Left ventricle myocardium inferior (tissue), 1 donor: ENCODE measurements at regions not wholly inside any gene's neighbourhood (a gene's known extent, or its start where the extent isn't known, plus 50 kb on each side); places are given as distances from the start of the nearest gene placed in this dataset.

ENCODE experiments used
- DNase-seq: peaks from one replicate; pipeline ENCODE4 v3.0.0-alpha.2; 2020
- H3K27ac ChIP-seq: fragments of 200-600 bp; replicated peaks from 2 replicates; pipeline ENCODE4 v1.8.0; 2021
- H3K27me3 ChIP-seq: fragments of 200-600 bp; 2 replicates; pipeline ENCODE4 v1.8.0; 2021; ENCODE audit warnings: low read depth
- H3K36me3 ChIP-seq: fragments of 200-600 bp; 2 replicates; pipeline ENCODE4 v1.8.0; 2021
- H3K4me1 ChIP-seq: fragments of 200-600 bp; 2 replicates; pipeline ENCODE4 v1.8.0; 2021
- H3K4me3 ChIP-seq: fragments of 200-600 bp; 2 replicates; pipeline ENCODE4 v1.8.0; 2021; ENCODE audit warnings: mild to moderate bottlenecking, moderate library complexity
- H3K9me3 ChIP-seq: fragments of 200-600 bp; replicated peaks from 2 replicates; pipeline ENCODE4 v1.8.0; 2021
- CTCF ChIP-seq: fragments of 200-600 bp; IDR thresholded peaks from 2 replicates; pipeline ENCODE4 v1.8.0; 2021; ENCODE audit warnings: antibody characterized with exemption, mild to moderate bottlenecking, borderline replicate concordance
- intact Hi-C: fragments of 100-400 bp; cut with micrococcal nuclease; formaldehyde crosslinking; loops from one replicate; pipeline ENCODE4 v1.11.0; 2022
- donor health status: DM: no; HTN: yes; CAD: no; lungs with severe emphysema.

DNA sequence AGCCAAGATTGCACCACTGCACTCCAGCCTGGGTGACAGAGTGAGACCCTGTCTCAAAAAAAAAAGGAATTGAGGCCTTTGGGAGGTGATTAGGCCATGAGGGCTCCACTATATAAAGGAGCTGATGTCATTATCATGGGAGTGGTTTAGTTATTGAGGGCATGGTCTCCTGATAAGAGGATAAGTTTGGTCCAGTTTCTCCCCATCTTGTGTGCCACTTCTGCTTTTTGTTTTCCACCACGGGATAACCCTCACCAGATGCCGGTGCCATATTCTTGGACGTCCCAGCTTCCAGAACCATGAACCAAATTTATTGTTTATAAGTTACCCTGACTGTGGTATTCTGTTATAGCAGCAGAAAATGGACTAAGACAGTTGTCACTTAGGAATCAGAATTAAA, 125.8 kb downstream of the C1D start:
- Histone ChIP-seq H3K4me3 (no peak overlapping the region), H3K36me3 (no peaks in the 10 kb centered on the region), H3K9me3 (no peaks in the 10 kb centered on the region), H3K4me1 (no peaks in the 10 kb centered on the region), H3K27me3 (no peaks in the 10 kb centered on the region), H3K27ac (no peak overlapping the region)
- no peak for DNase-seq
- no peak for TF ChIP-seq CTCF
- intact Hi-C loops: no loop called here

DNA sequence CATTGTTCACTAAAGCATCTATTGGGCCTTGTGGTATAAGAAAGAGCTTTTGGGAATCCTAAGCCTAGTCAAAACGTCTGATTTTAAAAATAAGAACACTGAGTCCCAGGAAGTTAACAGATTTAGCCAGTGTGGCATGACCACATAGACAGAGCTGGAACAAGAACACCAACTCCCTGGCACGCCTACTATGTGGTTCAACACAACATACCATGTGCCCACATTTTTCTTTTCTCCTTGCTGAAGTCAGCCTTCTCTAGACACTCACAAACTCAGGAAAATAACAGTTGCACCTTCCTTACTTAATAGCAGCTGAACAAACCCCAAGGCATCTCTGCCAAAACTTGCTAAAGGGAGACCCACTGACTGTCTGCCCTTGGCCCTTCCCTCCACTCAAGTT, 124.8 kb downstream of the C1D start:
- intact Hi-C loops: no loop called here
- Histone ChIP-seq H3K4me1 (no peaks in the 10 kb centered on the region), H3K27ac (no peak overlapping the region), H3K27me3 (peaks cover 1% of the 10 kb centered on the region), H3K36me3 (no peaks in the 10 kb centered on the region), H3K9me3 (peaks cover 7% of the 10 kb centered on the region), H3K4me3 (no peak overlapping the region)
- no peak for DNase-seq
- no peak for TF ChIP-seq CTCF

- TF ChIP-seq CTCF: no peak
- H3K4me3 ChIP-seq: no peak overlapping the region
- no peaks in the 10 kb centered on the region for H3K4me1 ChIP-seq
- intact Hi-C loops: no loop called here
- H3K36me3 ChIP-seq: no peaks in the 10 kb centered on the region
- H3K27me3 ChIP-seq: peaks cover 19% of the 10 kb centered on the region
- H3K9me3 ChIP-seq: peaks cover 18% of the 10 kb centered on the region
- no peak for DNase-seq
- H3K27ac ChIP-seq: no peak overlapping the region
Measured at GRCh38 chr2:67945056-67945455, 117.7 kb downstream of the C1D start.

DNA sequence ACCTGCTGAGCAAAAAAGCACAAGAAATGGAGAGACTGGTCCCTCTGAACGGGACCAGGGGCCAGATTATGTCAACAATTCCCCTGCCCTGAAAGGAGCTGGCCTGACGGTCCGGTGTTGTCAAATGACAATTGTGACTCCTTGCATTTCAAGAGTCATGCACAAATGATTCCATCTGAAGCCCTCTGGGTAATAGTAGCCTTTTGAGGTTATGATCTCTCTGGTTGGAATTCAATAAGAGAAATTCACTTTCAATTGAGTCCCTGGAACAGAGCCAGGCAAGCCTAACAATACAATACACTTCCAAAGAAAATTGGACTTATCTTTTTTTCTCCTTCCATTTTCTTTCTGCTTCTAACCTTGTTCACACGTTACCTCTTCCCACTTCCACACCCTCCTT, 116.9 kb downstream of the C1D start:
- Histone ChIP-seq H3K4me1 (no peaks in the 10 kb centered on the region), H3K27me3 (peaks cover 19% of the 10 kb centered on the region), H3K36me3 (no peaks in the 10 kb centered on the region), H3K4me3 (no peak overlapping the region), H3K27ac (no peak overlapping the region), H3K9me3 (peaks cover 18% of the 10 kb centered on the region)
- no peak for DNase-seq
- intact Hi-C loops: no loop called here
- no peak for TF ChIP-seq CTCF

DNA sequence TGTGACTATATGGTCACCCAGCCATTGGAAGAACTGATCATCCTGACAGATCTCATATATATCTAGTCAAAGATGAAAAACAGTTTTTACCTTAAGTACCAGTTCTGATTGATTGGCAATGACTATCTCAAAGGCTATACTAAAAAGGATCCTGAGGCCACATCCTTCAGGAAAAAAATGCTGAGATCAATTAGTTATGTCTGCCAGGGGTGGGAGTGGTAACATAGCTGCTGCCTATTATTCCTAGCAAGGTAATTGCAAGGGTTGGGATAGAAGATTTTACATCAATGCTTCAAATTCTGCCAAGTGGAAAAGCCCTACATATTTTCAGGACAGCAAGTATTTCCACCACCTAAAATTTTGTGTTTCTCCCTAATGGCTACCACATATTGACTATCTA, 114.7 kb downstream of the C1D start:
- Histone ChIP-seq H3K4me1 (no peaks in the 10 kb centered on the region), H3K9me3 (peaks cover 10% of the 10 kb centered on the region), H3K36me3 (no peaks in the 10 kb centered on the region), H3K27ac (no peak overlapping the region), H3K4me3 (no peak overlapping the region), H3K27me3 (peaks cover 27% of the 10 kb centered on the region)
- no peak for TF ChIP-seq CTCF
- no peak for DNase-seq
- intact Hi-C loops: no loop called here

DNA sequence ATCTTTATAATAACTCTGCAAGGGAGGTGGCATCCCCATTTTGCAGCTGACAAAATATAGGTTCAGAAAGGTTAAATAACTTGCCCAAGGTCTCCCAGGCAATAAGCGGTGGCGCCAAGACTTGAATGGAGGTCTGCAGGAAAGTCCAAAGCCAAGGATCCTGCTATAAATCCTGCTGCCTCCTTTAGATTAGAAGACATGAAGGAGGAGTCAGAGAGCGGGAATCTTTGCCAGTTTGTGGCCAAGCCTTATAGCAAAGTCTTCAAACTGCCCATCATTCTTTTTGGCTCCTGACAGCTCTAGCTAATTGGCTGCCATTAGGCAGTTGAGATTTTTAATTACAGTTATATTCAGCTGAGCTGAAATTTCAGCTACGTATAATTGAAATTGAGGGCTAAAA, 114.3 kb downstream of the C1D start:
- no peak for TF ChIP-seq CTCF
- DNase-seq: no peak
- no peaks in the 10 kb centered on the region for H3K4me1 ChIP-seq
- H3K36me3 ChIP-seq: no peaks in the 10 kb centered on the region
- peaks cover 25% of the 10 kb centered on the region for H3K27me3 ChIP-seq
- intact Hi-C loops: no loop called here
- H3K4me3 ChIP-seq: no peak overlapping the region
- H3K27ac ChIP-seq: no peak overlapping the region
- H3K9me3 ChIP-seq: peaks cover 6% of the 10 kb centered on the region
